ENCODE measurements at regions not wholly inside any gene's neighbourhood (a gene's known extent, or its start where the extent isn't known, plus 50 kb on each side); places are given as distances from the start of the nearest gene placed in this dataset.
A peak's percentile ranks its signal among the peaks of the same experiment; 100 is the strongest.

DNA sequence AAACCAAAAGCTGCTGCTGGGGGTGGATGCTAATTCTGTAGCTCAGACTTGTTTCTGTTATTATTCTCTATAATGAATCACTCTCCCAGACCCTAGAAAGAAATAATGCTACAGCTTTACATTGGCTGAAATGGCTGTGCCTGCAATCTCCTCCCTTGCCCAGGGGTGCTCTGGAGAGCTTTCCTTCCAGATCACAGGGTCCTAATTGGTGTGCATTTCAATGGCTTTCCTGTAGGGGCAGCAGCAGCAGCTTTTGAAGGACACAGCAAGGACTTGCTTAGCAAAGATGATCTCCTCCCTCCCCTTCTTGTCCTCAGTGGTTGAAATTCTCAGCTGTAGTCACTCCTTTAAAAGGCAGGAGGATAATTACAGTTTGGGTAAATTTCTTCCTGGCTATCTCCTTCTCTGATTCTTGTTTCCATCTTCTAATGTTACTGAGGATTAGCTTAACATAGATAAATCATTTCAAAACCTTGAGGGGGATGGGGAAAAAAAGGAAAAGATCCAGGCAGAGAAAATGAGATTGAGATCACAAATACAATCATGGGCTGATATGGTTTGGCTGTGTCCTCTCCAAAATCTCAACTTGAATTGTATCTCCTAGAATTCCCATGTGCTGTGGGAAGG, 120.2 kb upstream of the CTTNBP2 start:
- TF ChIP-seq, protein P1, sequence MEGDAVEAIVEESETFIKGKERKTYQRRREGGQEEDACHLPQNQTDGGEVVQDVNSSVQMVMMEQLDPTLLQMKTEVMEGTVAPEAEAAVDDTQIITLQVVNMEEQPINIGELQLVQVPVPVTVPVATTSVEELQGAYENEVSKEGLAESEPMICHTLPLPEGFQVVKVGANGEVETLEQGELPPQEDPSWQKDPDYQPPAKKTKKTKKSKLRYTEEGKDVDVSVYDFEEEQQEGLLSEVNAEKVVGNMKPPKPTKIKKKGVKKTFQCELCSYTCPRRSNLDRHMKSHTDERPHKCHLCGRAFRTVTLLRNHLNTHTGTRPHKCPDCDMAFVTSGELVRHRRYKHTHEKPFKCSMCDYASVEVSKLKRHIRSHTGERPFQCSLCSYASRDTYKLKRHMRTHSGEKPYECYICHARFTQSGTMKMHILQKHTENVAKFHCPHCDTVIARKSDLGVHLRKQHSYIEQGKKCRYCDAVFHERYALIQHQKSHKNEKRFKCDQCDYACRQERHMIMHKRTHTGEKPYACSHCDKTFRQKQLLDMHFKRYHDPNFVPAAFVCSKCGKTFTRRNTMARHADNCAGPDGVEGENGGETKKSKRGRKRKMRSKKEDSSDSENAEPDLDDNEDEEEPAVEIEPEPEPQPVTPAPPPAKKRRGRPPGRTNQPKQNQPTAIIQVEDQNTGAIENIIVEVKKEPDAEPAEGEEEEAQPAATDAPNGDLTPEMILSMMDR (IDR thresholded peaks at IDR 0.05), result peak; percentile 18 to 52 (median 40)
- TF ChIP-seq POLR2A (IDR thresholded peaks at IDR 0.05), result no peak
